GM23338 (cell line): ENCODE measurements at regions not wholly inside any gene's neighbourhood (a gene's known extent, or its start where the extent isn't known, plus 50 kb on each side); places are given as distances from the start of the nearest gene placed in this dataset.

Experiments used
- ATAC-seq: fragments of 200-7000 bp; cut with Tn5 transposase; 3 replicates; pipeline ENCODE4 v1.9.1; 2020
- DNase-seq: peaks from one replicate; pipeline ENCODE4 v3.0.0-alpha.2; 2015; ENCODE audit warnings: low spot score
- H2AFZ ChIP-seq: fragments of 200-600 bp; sonication (generic); 2 replicates; pipeline ENCODE4 v1.8.0; 2016; ENCODE audit warnings: antibody characterized with exemption, mild to moderate bottlenecking, moderate library complexity
- H3F3A ChIP-seq: fragments of 200-600 bp; sonication (generic); replicated peaks from 2 replicates; pipeline ENCODE4 v1.8.0; 2017; ENCODE audit warnings: antibody characterized with exemption, mixed run types, low read depth
- H3K27ac ChIP-seq: fragments of 200-600 bp; sonication (generic); 2 replicates; pipeline ENCODE4 v1.6.1; 2016; ENCODE audit warnings: low read depth
- H3K27me3 ChIP-seq: fragments of 200-600 bp; sonication (generic); 2 replicates; pipeline ENCODE4 v1.8.0; 2016; ENCODE audit warnings: mild to moderate bottlenecking, mixed run types, moderate library complexity; ENCODE audit not compliant: insufficient read depth
- H3K36me3 ChIP-seq: fragments of 200-600 bp; sonication (generic); 2 replicates; pipeline ENCODE4 v1.8.0; 2016; ENCODE audit warnings: mild to moderate bottlenecking; ENCODE audit not compliant: insufficient read depth
- H3K4me1 ChIP-seq: fragments of 200-600 bp; sonication (generic); 2 replicates; pipeline ENCODE4 v1.8.0; 2016; ENCODE audit warnings: mild to moderate bottlenecking, moderate library complexity; ENCODE audit not compliant: insufficient read depth
- H3K4me2 ChIP-seq: fragments of 200-600 bp; sonication (generic); 2 replicates; pipeline ENCODE4 v1.7.1; 2017; ENCODE audit warnings: mixed run types
- H3K4me3 ChIP-seq: fragments of 200-600 bp; sonication (generic); 2 replicates; pipeline ENCODE4 v1.6.1; 2016; ENCODE audit warnings: mixed run types
- H3K79me2 ChIP-seq: fragments of 200-600 bp; sonication (generic); replicated peaks from 2 replicates; pipeline ENCODE4 v1.8.0; 2017; ENCODE audit warnings: mild to moderate bottlenecking; ENCODE audit not compliant: insufficient read depth
- H3K9me2 ChIP-seq: fragments of 200-600 bp; sonication (generic); 2 replicates; pipeline ENCODE4 v1.8.0; 2017; ENCODE audit not compliant: insufficient read depth
- H4K20me1 ChIP-seq: fragments of 200-600 bp; sonication (generic); replicated peaks from 2 replicates; pipeline ENCODE4 v1.8.0; 2017; ENCODE audit warnings: mild to moderate bottlenecking; ENCODE audit not compliant: insufficient read depth
- H3K27ac Mint-ChIP-seq: 2 replicates; pipeline ENCODE4 v1.8.0; 2020; ENCODE audit warnings: inconsistent platforms, mild to moderate bottlenecking, moderate library complexity, mixed read lengths
- H3K27me3 Mint-ChIP-seq: 3 replicates; pipeline ENCODE4 v1.8.0; 2022; ENCODE audit warnings: low read depth, mild to moderate bottlenecking, moderate library complexity, mixed read lengths, inconsistent platforms; ENCODE audit not compliant: insufficient read depth, poor library complexity
- H3K36me3 Mint-ChIP-seq: 3 replicates; pipeline ENCODE4 v1.8.0; 2021; ENCODE audit warnings: low read depth, mild to moderate bottlenecking, inconsistent platforms, moderate library complexity, mixed read lengths
- H3K4me1 Mint-ChIP-seq: 3 replicates; pipeline ENCODE4 v1.8.0; 2020; ENCODE audit warnings: mild to moderate bottlenecking, inconsistent platforms, mixed read lengths
- H3K4me3 Mint-ChIP-seq: 3 replicates; pipeline ENCODE4 v1.8.0; 2021; ENCODE audit warnings: moderate library complexity, mild to moderate bottlenecking, inconsistent platforms, mixed read lengths
- H3K9me3 Mint-ChIP-seq: 3 replicates; pipeline ENCODE4 v1.8.0; 2020; ENCODE audit warnings: moderate library complexity, mild to moderate bottlenecking, inconsistent platforms, mixed read lengths
- CREB1 ChIP-seq: fragments of 250-450 bp; sonication (Bioruptor Pico); IDR thresholded peaks from 2 replicates; pipeline ENCODE4 v1.5.0; 2020; ENCODE audit warnings: low read depth, mild to moderate bottlenecking, moderate library complexity
- CTCF ChIP-seq, 2 experiments: fragments of 200-600 bp in 1 of 2; sonication (generic) in 1 of 2; conservative IDR thresholded peaks; 2 replicates each; pipeline versions ENCODE4 v1.5.1 to v1.6.1; 2016 to 2017; ENCODE audit warnings: antibody characterized with exemption in 2 of 2, low read depth in 2 of 2, mild to moderate bottlenecking in 2 of 2, moderate library complexity in 1 of 2
- EZH2 ChIP-seq: fragments of 200-600 bp; sonication (generic); IDR thresholded peaks from one replicate; pipeline ENCODE4 v1.8.0; 2017; ENCODE audit warnings: antibody characterized with exemption, mild to moderate bottlenecking, low read depth; ENCODE audit not compliant: unreplicated experiment
- EZH2phosphoT487 ChIP-seq: fragments of 200-600 bp; sonication (generic); IDR thresholded peaks from one replicate; pipeline ENCODE4 v1.8.1; 2018; ENCODE audit warnings: antibody characterized with exemption; ENCODE audit not compliant: unreplicated experiment
- JUNB ChIP-seq: IDR thresholded peaks from one replicate; pipeline ENCODE4 v1.6.1; 2016; ENCODE audit warnings: antibody characterized with exemption; ENCODE audit not compliant: unreplicated experiment
- NANOG ChIP-seq: IDR thresholded peaks from 2 replicates; pipeline ENCODE4 v1.6.1; 2016; ENCODE audit warnings: antibody characterized with exemption, borderline replicate concordance
- POLR2AphosphoS5 ChIP-seq: IDR thresholded peaks from 2 replicates; pipeline ENCODE4 v1.6.1; 2016; ENCODE audit warnings: antibody characterized with exemption, low read depth
- STAT1 ChIP-seq: IDR thresholded peaks from one replicate; pipeline ENCODE4 v1.6.1; 2016; ENCODE audit warnings: antibody characterized with exemption; ENCODE audit not compliant: unreplicated experiment
- ZNF114 ChIP-seq: fragments of 250-450 bp; sonication (Bioruptor Pico); IDR thresholded peaks from 2 replicates; pipeline ENCODE4 v1.5.0; 2020; ENCODE audit warnings: mild to moderate bottlenecking, moderate library complexity
- ZNF331 ChIP-seq: fragments of 250-450 bp; sonication (Bioruptor Pico); IDR thresholded peaks from 2 replicates; pipeline ENCODE4 v1.5.0; 2020; ENCODE audit warnings: low read depth, mild to moderate bottlenecking, moderate library complexity
- TF ChIP-seq, protein P1 (sequence below): fragments of 250-450 bp; sonication (Bioruptor Pico); IDR thresholded peaks from 2 replicates; pipeline ENCODE4 v1.5.0; 2020; ENCODE audit warnings: mild to moderate bottlenecking, moderate library complexity
- TF ChIP-seq, protein P2 (sequence below): IDR thresholded peaks from 2 replicates; pipeline ENCODE4 v1.6.1; 2016; ENCODE audit warnings: antibody characterized with exemption

DNA sequence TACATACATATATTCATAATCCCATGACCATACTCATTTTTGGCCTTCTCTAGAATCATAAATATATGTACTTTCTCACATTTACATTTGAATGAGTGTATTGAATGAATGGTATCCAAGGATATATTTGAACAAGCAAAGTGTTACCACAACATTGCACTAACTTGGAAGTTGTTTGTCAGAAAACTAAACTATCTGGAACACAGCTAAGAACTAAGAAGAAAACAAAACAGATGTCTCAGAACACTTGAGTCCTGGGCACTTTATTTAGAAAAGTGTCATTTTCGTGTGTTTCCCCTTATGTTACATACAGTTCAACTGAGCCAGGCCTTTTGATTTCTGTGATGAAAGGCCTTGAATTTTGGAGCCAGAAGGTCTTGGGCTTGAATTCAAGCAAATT is 466.7 kb upstream of the FAT1 start:
- Mint-ChIP-seq H3K4me1 (no peaks in the 10 kb centered on the region), H3K27ac (no peak overlapping the region), H3K36me3 (no peaks in the 10 kb centered on the region), H3K27me3 (peaks cover 5% of the 10 kb centered on the region), H3K9me3 (no peaks in the 10 kb centered on the region), H3K4me3 (no peak overlapping the region)
- H3K36me3 ChIP-seq: no peaks in the 10 kb centered on the region
- no peak for TF ChIP-seq ZNF331 (CRISPR knock-in tag)
- TF ChIP-seq EZH2phosphoT487: no peak
- no peaks in the 10 kb centered on the region for H3K27me3 ChIP-seq
- H3K27ac ChIP-seq: no peak overlapping the region
- H3K4me2 ChIP-seq: no peak overlapping the region
- ATAC-seq (no peak), DNase-seq (no peak)
- H3K9me2 ChIP-seq: no peaks in the 10 kb centered on the region; the same call in 1 of the 2 replicates
- no peaks in the 10 kb centered on the region for H3K4me1 ChIP-seq
- no peaks in the 10 kb centered on the region for H3K79me2 ChIP-seq
- H3K4me3 ChIP-seq: no peak overlapping the region
- no peaks in the 10 kb centered on the region for H4K20me1 ChIP-seq
- no peaks in the 10 kb centered on the region for H3F3A ChIP-seq
- no peak overlapping the region for H2AFZ ChIP-seq

DNA sequence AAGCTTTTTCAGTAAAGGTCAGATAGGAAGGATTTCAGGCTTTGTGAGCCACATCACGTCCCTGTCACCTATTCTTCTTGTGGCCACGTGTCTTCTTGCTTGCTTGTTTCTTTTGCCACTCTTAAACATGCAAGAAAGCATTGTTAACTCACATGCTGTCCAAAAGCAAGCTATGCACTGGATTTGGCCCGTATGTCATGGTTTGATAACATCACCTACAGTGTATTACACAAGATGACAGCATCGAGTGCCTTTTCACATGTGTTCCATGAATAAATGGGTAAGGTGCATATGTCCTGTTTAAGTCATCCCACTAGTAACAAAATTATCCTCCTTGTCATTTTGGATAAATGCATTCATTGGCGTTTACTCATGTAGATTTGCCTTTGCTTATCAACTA is 468.0 kb upstream of the FAT1 start:
- H3K9me3 Mint-ChIP-seq: no peaks in the 10 kb centered on the region

More for the DNA sequence above, 468.0 kb upstream of the FAT1 start:
- Histone ChIP-seq H3K9me2 (no peaks in the 10 kb centered on the region; the same call in 1 of the 2 replicates), H3K4me1 (no peaks in the 10 kb centered on the region), H3K79me2 (no peaks in the 10 kb centered on the region), H3F3A (no peaks in the 10 kb centered on the region), H4K20me1 (no peaks in the 10 kb centered on the region), H3K4me2 (no peak overlapping the region), H3K36me3 (no peaks in the 10 kb centered on the region), H3K4me3 (no peak overlapping the region), H3K27me3 (no peaks in the 10 kb centered on the region), H2AFZ (no peak overlapping the region), H3K27ac (no peak overlapping the region)
- ATAC-seq: no peak
- no peaks in the 10 kb centered on the region for H3K36me3 Mint-ChIP-seq
- H3K27ac Mint-ChIP-seq: no peak overlapping the region
- TF ChIP-seq NANOG: no peak
- TF ChIP-seq EZH2phosphoT487: no peak
- TF ChIP-seq ZNF114: no peak
- TF ChIP-seq JUNB: no peak
- no peak for TF ChIP-seq EZH2
- TF ChIP-seq CREB1 (CRISPR knock-in tag): no peak
- TF ChIP-seq CTCF (conservative IDR thresholded peaks at IDR 0.05; ENCODE audit: low read depth in 2 of 2): no peak
- TF ChIP-seq, protein P1, sequence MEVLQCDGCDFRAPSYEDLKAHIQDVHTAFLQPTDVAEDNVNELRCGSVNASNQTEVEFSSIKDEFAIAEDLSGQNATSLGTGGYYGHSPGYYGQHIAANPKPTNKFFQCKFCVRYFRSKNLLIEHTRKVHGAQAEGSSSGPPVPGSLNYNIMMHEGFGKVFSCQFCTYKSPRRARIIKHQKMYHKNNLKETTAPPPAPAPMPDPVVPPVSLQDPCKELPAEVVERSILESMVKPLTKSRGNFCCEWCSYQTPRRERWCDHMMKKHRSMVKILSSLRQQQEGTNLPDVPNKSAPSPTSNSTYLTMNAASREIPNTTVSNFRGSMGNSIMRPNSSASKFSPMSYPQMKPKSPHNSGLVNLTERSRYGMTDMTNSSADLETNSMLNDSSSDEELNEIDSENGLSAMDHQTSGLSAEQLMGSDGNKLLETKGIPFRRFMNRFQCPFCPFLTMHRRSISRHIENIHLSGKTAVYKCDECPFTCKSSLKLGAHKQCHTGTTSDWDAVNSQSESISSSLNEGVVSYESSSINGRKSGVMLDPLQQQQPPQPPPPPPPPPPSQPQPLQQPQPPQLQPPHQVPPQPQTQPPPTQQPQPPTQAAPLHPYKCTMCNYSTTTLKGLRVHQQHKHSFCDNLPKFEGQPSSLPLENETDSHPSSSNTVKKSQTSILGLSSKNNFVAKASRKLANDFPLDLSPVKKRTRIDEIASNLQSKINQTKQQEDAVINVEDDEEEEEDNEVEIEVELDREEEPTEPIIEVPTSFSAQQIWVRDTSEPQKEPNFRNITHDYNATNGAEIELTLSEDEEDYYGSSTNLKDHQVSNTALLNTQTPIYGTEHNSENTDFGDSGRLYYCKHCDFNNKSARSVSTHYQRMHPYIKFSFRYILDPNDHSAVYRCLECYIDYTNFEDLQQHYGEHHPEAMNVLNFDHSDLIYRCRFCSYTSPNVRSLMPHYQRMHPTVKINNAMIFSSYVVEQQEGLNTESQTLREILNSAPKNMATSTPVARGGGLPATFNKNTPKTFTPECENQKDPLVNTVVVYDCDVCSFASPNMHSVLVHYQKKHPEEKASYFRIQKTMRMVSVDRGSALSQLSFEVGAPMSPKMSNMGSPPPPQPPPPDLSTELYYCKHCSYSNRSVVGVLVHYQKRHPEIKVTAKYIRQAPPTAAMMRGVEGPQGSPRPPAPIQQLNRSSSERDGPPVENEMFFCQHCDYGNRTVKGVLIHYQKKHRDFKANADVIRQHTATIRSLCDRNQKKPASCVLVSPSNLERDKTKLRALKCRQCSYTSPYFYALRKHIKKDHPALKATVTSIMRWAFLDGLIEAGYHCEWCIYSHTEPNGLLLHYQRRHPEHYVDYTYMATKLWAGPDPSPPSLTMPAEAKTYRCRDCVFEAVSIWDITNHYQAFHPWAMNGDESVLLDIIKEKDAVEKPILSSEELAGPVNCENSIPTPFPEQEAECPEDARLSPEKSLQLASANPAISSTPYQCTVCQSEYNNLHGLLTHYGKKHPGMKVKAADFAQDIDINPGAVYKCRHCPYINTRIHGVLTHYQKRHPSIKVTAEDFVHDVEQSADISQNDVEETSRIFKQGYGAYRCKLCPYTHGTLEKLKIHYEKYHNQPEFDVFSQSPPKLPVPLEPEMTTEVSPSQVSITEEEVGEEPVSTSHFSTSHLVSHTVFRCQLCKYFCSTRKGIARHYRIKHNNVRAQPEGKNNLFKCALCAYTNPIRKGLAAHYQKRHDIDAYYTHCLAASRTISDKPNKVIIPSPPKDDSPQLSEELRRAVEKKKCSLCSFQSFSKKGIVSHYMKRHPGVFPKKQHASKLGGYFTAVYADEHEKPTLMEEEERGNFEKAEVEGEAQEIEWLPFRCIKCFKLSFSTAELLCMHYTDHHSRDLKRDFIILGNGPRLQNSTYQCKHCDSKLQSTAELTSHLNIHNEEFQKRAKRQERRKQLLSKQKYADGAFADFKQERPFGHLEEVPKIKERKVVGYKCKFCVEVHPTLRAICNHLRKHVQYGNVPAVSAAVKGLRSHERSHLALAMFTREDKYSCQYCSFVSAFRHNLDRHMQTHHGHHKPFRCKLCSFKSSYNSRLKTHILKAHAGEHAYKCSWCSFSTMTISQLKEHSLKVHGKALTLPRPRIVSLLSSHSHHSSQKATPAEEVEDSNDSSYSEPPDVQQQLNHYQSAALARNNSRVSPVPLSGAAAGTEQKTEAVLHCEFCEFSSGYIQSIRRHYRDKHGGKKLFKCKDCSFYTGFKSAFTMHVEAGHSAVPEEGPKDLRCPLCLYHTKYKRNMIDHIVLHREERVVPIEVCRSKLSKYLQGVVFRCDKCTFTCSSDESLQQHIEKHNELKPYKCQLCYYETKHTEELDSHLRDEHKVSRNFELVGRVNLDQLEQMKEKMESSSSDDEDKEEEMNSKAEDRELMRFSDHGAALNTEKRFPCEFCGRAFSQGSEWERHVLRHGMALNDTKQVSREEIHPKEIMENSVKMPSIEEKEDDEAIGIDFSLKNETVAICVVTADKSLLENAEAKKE (CRISPR knock-in tag): no peak
- no peak for TF ChIP-seq POLR2AphosphoS5
- TF ChIP-seq, protein P2, sequence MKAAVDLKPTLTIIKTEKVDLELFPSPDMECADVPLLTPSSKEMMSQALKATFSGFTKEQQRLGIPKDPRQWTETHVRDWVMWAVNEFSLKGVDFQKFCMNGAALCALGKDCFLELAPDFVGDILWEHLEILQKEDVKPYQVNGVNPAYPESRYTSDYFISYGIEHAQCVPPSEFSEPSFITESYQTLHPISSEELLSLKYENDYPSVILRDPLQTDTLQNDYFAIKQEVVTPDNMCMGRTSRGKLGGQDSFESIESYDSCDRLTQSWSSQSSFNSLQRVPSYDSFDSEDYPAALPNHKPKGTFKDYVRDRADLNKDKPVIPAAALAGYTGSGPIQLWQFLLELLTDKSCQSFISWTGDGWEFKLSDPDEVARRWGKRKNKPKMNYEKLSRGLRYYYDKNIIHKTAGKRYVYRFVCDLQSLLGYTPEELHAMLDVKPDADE: no peak
- no peak for TF ChIP-seq STAT1
- H3K27me3 Mint-ChIP-seq: peaks cover 5% of the 10 kb centered on the region
- no peak for DNase-seq
- H3K4me3 Mint-ChIP-seq: no peak overlapping the region
- H3K4me1 Mint-ChIP-seq: no peaks in the 10 kb centered on the region
